SK-N-MC (cell line): ENCODE measurements at regions not wholly inside any gene's neighbourhood (a gene's known extent, or its start where the extent isn't known, plus 50 kb on each side); places are given as distances from the start of the nearest gene placed in this dataset.

ENCODE experiments used
- DNase-seq: peaks from one replicate; pipeline ENCODE4 v3.0.0-alpha.2; 2011; ENCODE audit warnings: low read depth, low spot score
- H3K27ac ChIP-seq: fragments of 200-600 bp; sonication (generic); 2 replicates; pipeline ENCODE4 v1.5.1; 2016; ENCODE audit warnings: mixed run types
- H3K36me3 ChIP-seq: fragments of 200-600 bp; sonication (generic); 2 replicates; pipeline ENCODE4 v1.6.1; 2017; ENCODE audit warnings: antibody characterized with exemption, low read length, mixed read lengths; ENCODE audit not compliant: insufficient read depth
- H3K4me3 ChIP-seq: fragments of 200-600 bp; sonication (generic); 2 replicates; pipeline ENCODE4 v1.5.1; 2016
- H3K9ac ChIP-seq: fragments of 200-600 bp; sonication (generic); 2 replicates; pipeline ENCODE4 v1.8.0; 2017; ENCODE audit warnings: mixed run types, mixed read lengths; ENCODE audit not compliant: insufficient read length
- H3K9me3 ChIP-seq: fragments of 200-600 bp; sonication (generic); 2 replicates; pipeline ENCODE4 v1.6.1; 2017; ENCODE audit warnings: low read depth, mild to moderate bottlenecking, antibody characterized with exemption, low read length, moderate library complexity, mixed read lengths
- EZH2 ChIP-seq: fragments of 200-600 bp; sonication (generic); IDR thresholded peaks from one replicate; pipeline ENCODE4 v1.6.1; 2017; ENCODE audit warnings: antibody characterized with exemption
- FOXP2 ChIP-seq: optimal IDR thresholded peaks from 2 replicates; pipeline ENCODE3; 2011; ENCODE audit warnings: mild to moderate bottlenecking, moderate library complexity; ENCODE audit not compliant: insufficient read depth; ENCODE audit errors: extremely low read length, control extremely low read depth
- POLR2AphosphoS5 ChIP-seq: IDR thresholded peaks from 2 replicates; pipeline ENCODE4 v1.6.1; 2012; ENCODE audit warnings: mild to moderate bottlenecking, low read depth, low read length, borderline replicate concordance

- H3K9me3 ChIP-seq = no peaks in the 10 kb centered on the region
- H3K4me3 ChIP-seq = no peak overlapping the region
- no peaks in the 10 kb centered on the region for H3K36me3 ChIP-seq
- no peak overlapping the region for H3K9ac ChIP-seq
- DNase-seq = no peak
- H3K27ac ChIP-seq = no peak overlapping the region
- no peak for TF ChIP-seq POLR2AphosphoS5
- peak; percentile 48 for TF ChIP-seq EZH2
- no peak for TF ChIP-seq FOXP2
These were observed 57.8 kb downstream of the SPATA19 start for GRCh38 chr11:133787379-133788141.

DNA sequence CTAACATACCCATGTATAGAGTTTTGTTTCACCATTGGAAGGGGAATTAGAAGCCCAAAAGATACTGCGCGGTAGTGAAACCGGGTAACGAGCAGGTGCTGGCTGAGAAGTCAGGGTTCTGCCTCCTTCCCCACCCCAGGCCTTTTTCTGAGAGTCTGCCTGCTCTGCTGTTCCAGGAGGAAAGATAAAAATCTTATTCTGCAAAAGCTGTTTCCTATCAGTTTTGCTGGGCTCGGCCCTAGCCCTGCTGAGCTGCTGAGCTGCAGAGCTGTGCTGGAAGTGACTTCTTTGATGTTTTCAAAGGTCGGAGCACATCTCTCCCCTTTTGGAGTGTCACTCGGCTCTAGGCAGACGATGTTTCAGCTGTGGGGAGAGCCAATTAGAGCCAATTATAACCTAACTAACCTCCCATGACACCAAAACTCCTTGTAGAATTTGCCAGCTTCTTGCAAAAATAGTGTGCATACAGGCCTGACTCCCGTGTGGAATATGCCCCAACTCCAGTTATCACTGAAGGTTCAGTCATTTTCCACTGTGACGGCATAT is 59.4 kb downstream of the SPATA19 start:
- DNase-seq = no peak
- H3K4me3 ChIP-seq = no peak overlapping the region
- H3K36me3 ChIP-seq = no peaks in the 10 kb centered on the region
- no peak overlapping the region for H3K9ac ChIP-seq
- no peaks in the 10 kb centered on the region for H3K9me3 ChIP-seq
- no peak overlapping the region for H3K27ac ChIP-seq
- TF ChIP-seq EZH2 = no peak
- no peak for TF ChIP-seq FOXP2
- no peak for TF ChIP-seq POLR2AphosphoS5

DNA sequence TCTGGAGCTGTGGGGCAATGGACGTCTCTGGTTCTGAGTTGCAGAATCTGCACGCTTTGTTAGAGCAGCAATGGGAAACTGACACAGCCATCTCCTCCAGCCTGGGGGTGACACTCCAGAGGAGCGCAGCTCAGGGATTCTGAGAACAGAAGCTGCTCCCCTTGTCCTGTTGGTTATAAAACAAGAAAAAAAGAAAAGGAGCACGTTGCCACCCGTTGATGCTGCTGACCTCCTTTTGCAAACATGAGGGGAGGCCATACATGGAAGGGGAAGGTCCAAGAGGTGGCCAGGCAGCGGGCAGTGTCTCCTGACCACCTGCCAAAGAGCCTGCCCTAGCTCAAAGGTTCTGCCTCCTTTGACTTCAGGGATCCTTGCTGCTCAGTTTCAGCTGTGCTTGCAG is 61.0 kb downstream of the SPATA19 start:
- DNase-seq = no peak
- Histone ChIP-seq H3K9me3 (no peaks in the 10 kb centered on the region), H3K4me3 (no peak overlapping the region), H3K9ac (no peak overlapping the region), H3K36me3 (no peaks in the 10 kb centered on the region), H3K27ac (no peak overlapping the region)
- no peak for TF ChIP-seq FOXP2
- no peak for TF ChIP-seq EZH2
- no peak for TF ChIP-seq POLR2AphosphoS5

GRCh38 chr11:133782116-133782725 is 63.1 kb downstream of the SPATA19 start:
- TF ChIP-seq FOXP2 (no peak), EZH2 (no peak), POLR2AphosphoS5 (no peak)
- no peak overlapping the region for H3K27ac ChIP-seq
- DNase-seq = no peak

DNA sequence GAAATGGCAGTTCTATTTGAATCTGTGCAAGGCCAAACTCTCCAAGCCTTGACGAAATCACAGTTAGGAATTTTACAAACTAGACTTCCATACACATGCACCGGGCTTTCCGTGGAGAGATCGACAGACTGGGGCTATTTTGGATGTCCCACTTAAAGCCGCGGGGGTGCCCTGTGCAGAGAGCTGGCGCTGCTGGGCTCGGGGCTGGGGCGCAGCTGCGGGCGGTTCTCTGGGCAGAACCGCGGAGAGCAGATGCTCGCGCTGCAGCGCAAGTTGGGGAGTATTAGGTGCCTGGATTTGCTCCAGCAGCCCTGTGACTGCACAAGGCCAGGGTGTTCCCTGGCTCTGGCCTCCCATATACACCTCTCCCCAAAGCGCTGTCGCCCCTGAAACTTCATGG is 67.2 kb downstream of the SPATA19 start:
- no peak overlapping the region for H3K27ac ChIP-seq
- H3K36me3 ChIP-seq = no peaks in the 10 kb centered on the region
- DNase-seq = no peak
- no peaks in the 10 kb centered on the region for H3K9me3 ChIP-seq
- no peak for TF ChIP-seq POLR2AphosphoS5
- TF ChIP-seq EZH2 = no peak
- no peak for TF ChIP-seq FOXP2
- no peak overlapping the region for H3K9ac ChIP-seq
- H3K4me3 ChIP-seq = no peak overlapping the region

More at GRCh38 chr11:133782116-133782725, 63.1 kb downstream of the SPATA19 start:
- H3K4me3 ChIP-seq = no peak overlapping the region
- H3K36me3 ChIP-seq = no peaks in the 10 kb centered on the region
- no peaks in the 10 kb centered on the region for H3K9me3 ChIP-seq
- H3K9ac ChIP-seq = no peak overlapping the region

DNA sequence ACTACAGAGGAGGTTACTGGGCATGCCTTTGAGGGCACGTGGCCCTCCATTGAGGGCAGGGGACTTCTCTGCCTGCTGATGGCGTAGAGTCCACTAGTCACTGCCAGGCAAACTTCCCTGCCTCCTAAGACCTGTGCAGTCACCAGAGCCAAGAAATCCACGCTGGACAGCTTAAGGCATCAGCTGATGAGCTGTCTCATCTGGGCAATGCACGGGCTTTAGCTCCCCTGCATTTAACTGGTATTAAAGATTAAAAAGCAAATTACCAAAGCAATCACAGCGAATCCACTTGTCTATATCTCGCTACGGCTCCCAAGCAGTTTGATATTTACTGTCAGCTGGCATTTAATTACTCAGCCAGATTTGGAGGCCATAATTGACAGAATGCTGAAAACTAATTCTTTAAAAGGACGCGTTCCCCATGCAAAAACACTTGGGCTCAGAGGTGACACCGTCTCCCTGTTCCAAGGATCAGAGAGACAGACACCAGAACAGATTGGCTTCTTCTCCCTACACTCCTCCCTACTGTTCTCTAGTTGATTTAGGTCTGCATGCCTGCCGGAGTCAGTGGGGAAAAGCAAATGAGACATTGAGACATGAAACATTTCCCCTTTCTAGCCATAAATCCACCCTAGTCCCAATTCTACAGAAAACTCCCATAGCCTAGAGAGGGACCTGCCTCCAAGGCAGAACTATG is 68.5 kb downstream of the SPATA19 start:
- Histone ChIP-seq H3K4me3 (no peak overlapping the region), H3K27ac (no peak overlapping the region), H3K9ac (no peak overlapping the region), H3K9me3 (no peaks in the 10 kb centered on the region), H3K36me3 (no peaks in the 10 kb centered on the region)
- TF ChIP-seq EZH2 (no peak), POLR2AphosphoS5 (no peak), FOXP2 (no peak)
- DNase-seq = no peak

- H3K27ac ChIP-seq = no peak overlapping the region
- TF ChIP-seq POLR2AphosphoS5 = no peak
- TF ChIP-seq EZH2 = no peak
- no peak for TF ChIP-seq FOXP2
- no peaks in the 10 kb centered on the region for H3K9me3 ChIP-seq
- H3K36me3 ChIP-seq = no peaks in the 10 kb centered on the region
- H3K9ac ChIP-seq = no peak overlapping the region
- no peak overlapping the region for H3K4me3 ChIP-seq
- no peak for DNase-seq
These were observed 82.8 kb downstream of the SPATA19 start for GRCh38 chr11:133762538-133762937.

- no peak for DNase-seq
- no peak overlapping the region for H3K4me3 ChIP-seq
- no peak overlapping the region for H3K27ac ChIP-seq
- TF ChIP-seq FOXP2 (no peak), EZH2 (no peak), POLR2AphosphoS5 (no peak)
- no peaks in the 10 kb centered on the region for H3K9me3 ChIP-seq
- H3K9ac ChIP-seq = no peak overlapping the region
- no peaks in the 10 kb centered on the region for H3K36me3 ChIP-seq
These were observed 92.2 kb downstream of the SPATA19 start for GRCh38 chr11:133753150-133753549.
